Ureter (tissue), 1 donor: ENCODE measurements at regions not wholly inside any gene's neighbourhood (a gene's known extent, or its start where the extent isn't known, plus 50 kb on each side); places are given as distances from the start of the nearest gene placed in this dataset.
A peak's percentile ranks its signal among the peaks of the same experiment; 100 is the strongest.
"Not testable (repeated sequence)": the region's sequence is repeated elsewhere in the genome, so short reads cannot be mapped to it uniquely, and the experiment has no call there.

ENCODE experiments used
- DNase-seq: peaks from one replicate; pipeline ENCODE4 v3.0.0-alpha.2; 2020; ENCODE audit warnings: low spot score
- donor health status: DM: yes; HTN: yes; CAD: no.

DNA sequence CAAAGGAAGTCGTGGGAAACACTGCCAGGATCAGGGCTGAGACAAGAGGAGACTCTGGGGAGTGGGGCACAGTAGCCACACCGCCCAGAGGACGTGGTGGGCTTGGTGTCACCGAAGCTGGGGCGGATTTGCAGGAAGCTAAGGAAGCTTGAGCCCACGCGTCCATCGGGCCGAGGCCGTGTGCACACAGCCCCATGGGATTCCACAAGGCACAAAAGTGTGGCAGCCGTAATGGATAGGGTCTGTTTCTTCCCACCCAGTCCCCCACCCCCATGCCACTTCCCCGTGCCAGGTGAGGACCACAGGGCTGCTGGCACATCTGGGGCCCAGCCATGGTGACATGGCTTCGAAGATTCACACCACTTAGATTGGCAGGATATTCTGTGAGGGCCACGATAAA is 153.2 kb upstream of the SPACA7 start:
- no peak for DNase-seq

DNA sequence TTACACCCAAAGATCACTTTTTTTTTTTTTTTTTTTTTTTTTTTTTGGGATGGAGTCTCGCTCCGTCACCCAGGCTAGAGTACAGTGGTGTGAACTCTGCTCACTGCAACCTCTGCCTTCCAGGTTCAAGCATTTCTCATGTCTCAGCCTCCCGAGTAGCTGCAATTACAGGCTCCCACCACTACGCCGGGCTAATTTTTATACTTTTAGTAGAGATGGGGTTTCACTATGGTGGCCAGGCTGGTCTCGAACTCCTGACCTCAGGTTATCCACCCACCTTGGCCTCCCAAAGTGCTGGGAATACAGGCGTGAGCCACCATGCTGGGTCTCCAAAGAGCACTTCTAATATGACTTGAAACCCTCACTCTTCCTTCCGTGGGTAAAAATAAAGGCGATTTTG is 152.2 kb upstream of the SPACA7 start:
- not testable (repeated sequence) for DNase-seq

DNA sequence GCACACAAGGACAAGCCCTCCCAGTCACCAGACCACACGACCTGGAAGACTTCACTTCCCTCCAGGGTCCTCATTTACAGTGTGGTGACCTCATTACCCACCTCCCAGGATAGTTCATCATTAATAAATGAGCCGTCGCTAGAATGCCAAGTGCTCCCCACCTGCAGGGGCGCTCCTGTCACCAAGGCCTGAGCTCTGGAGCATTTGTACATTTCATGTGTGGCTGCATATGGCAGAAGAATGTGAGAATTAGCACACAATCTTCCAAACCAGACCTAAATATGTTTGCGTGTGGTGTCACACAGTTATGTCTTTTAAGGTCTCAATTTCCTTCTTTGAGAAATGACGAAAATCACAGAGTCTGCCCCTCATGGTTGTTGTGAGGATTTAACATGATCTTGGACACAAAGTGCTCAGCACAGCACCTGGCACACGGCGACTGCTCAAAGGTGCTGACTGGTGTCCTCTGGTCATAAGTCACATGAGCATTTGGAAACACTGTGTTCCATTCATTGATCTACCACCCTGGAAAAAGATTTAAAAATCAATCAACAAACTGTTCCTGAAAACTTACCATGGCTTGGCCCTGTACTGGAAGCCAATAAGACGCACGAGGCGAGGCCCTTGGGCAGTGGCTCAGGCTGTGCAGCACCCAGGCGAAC is 150.6 kb upstream of the SPACA7 start:
- DNase-seq = no peak

DNA sequence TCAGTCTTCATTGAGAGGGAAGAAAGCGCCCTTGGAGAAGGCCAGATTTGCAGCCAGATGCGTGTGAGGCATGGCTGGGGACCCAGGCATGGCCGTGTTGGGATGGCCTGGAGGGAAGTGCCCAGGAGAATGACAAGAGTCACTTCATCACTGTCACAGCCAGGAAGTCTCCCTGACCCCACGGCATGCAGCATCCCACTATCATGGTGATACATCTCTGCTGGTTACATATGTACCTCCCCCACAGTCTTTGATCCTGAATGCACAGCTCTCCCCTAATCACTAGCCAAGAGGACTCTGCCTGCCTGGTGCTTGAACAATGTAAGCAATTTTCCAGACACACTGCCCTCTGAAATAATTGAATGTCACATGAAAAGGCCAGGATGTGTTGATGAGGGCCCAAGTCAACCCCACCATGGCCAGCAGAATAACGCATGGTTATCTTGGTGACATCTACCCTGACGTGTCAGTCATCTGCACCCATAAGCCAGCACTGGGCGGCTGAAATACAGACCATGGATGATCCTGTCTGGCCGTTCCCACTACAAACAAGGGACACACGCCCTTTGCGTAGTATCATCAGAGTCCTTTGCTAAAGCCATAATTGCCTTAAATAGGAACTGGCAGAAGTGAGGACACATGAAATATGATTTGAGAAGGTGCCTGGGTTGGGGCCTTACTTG is 149.7 kb upstream of the SPACA7 start:
- DNase-seq = no peak

DNA sequence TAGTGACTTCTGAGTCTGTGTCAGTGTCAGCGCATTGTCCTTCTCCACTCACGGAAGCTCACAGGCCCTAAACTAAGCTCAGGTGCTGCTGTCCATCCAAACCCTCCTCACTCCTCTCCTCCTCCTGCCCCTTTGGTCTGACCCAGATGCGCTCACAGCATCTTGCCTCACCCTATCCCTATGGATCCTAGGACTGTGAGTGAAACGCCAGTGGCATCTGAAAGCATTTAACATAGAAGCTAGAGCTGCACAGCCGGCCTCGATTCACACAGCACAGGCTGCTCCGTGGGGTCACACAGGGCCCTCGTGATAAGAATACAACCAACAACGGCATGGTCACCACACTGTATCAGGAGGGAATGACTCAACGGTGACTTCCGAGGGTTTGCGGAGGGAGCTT is 149.1 kb upstream of the SPACA7 start:
- DNase-seq = no peak

DNA sequence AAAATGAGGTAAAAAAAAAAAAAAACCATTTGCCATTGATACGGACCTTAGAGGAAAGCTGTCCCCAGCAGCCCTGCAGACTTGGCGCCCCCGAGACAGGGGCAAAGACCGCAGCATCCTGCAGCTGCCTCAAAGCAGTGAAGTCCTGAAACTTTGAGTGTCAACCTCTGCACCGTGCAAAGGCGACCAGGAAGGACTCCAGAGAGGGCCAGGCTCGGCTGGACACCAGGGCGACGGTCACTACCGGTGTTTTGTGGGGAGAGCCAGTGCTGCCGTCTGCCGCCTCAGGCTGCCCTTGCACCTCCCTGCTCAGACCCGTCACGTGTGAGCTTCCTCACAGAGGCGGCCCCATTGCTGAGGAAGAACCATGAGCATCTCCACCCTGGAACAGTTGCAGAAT is 146.7 kb upstream of the SPACA7 start:
- DNase-seq = no peak

DNA sequence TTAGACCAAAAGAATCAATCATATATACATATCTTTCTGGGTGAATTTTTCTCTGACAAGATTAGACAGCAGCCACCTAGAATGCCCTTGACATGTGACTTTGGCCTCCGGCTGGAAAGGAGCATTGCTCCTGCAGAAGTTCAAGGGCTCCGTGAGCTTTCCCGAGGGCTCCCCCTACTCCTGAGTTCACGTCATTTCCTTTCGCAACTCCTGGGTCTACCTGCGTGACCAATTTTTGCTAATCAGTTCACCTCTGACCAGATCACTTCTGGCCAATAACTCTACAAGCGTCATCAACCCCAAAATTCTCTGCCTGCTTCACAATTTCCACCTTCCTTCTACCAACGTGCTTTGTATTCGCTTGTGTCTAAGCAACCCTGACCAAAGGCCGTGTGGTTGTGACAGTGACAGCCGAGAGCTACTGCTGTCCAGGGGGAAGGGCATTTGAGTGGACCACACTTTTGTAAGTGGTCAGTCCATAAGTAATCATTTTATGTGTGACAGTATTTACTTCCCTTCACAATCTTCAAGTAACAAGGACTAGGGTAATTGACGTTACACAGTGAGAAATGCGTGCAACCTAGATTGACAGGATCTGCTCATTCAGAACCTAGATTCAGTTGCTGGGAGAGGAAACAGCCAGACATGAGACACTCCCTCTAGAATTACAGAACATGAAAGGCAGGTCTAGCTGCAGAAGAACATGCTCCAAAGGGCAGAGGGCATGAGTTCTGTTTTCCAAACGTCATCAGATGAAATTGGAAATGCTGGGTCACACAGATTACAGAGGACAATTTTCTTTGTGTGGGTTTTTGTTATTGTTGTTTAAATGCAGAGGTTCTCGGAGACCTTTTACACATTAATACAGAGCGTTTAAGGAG is 145.9 kb upstream of the SPACA7 start:
- no peak for DNase-seq

DNA sequence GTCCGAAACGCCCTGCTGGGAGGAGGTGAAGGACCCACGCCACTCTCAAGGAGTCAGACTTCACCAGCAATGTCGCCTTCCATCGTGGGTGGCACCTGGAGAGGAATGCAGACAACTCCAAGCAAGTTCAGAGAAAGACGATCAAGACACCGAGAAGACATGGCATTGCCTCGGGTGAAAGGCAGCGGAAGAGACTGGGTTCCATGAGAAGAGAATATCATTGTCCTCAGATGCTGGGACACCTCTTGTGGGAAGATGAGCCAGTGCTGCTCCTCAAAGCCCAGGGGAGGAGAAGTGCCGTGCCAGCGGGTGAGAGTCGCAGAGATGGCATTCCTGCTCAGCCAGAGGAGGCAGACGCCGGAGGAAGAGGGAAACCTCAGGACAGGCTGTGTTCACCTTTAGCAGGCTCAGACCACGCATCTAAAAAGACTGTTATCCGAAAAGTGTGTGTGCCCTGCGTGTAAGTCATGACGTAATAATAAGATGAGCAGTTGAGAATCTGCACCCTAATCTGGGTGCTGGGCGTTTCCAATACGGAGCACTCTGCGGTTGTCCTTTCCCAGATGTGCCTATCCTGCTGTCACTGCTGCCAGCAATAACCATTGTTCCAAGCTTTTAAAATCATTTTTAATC is 144.6 kb upstream of the SPACA7 start:
- no peak for DNase-seq

DNA sequence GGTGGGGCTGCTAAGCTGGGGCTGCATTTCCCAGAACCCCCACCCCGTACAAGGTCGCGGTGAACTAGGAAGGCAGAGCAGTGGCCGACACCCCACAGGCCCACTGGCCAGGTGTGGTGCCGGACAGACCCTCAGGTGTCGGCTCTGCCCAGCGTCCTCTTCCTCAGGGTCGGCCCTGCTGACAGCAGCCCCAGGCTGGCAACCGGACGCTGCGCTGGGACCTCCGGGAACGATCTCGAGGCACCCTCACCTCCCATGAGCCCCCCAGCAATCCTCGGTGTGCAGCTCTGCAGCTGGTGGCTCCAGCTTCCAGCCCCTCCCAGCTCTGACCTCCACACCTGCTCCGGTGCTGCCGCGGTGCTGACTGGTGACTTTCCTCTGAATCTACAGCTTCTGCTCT is 142.9 kb upstream of the SPACA7 start:
- no peak for DNase-seq

DNA sequence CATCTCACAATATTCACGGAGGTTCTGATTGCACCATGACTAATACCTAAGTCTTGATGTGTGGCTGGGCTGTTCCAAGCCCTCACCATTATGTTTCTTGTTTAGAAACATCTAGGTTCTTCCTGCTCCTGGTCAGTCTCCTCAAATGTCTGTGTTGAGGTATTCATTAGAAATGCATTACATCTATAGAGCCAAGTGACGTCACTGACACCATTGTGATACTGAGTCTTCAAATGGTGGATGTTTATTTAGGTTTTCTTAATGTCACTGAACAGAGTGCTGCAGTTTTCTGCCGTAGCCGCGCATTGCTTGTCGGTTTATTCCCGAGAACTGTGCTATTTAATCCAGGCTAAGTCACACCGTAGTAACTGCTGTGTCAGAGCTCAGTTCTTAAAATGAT is 142.4 kb upstream of the SPACA7 start:
- no peak for DNase-seq

DNA sequence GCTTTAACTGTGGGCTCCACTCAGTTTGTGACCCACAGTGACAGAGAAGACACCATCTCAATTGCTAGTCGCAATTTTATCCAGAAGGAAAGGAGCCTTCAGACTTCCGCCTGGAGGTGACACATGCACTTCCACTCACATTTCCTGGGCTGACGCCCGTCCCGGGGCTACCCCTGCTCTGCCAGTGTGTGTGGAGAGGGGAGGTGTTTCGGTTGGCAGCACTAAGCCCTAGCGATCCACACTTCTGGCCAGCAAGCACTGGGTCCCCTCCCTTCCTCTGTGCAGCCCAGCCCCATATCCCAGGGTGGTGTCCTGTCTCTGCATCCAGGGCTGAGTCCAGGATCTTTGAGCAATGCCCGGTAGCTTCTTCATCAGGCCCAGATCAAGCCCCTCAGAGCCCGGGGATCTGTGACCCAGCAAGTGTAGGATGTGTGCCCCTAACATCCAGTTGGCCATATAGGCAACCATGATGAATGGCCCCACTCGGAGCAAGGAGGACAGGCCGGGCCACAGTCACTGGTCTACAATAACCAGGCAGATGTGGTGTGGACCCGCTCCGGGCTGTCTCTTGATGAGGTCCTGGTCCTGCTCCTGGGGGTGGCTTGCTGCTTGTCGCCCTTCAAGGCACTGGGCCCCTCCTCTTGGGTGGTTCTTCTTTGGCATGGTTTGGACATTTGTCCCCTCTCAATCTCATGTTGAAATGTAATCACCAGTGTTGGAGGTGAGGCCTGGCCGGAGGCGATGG is 141.9 kb upstream of the SPACA7 start:
- no peak for DNase-seq

DNA sequence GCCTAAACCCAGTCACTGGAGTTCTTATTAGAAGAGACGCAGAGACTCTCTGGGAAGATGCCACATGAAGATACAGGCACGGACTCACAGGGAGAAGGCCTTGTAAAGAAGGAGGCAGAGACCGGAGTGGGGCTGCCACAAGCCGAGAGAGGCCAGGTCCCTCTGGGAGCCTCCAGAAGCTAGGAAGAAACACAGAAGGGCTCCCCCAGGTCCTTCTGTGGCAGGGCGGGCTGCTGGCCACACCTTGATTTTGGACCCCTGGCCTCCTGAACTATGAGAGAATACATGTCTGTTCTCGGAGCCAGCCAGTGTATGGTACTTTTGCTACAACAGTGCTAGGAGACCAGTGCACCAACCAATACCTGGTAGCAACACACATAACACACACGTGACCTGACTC is 140.1 kb upstream of the SPACA7 start:
- no peak for DNase-seq

DNA sequence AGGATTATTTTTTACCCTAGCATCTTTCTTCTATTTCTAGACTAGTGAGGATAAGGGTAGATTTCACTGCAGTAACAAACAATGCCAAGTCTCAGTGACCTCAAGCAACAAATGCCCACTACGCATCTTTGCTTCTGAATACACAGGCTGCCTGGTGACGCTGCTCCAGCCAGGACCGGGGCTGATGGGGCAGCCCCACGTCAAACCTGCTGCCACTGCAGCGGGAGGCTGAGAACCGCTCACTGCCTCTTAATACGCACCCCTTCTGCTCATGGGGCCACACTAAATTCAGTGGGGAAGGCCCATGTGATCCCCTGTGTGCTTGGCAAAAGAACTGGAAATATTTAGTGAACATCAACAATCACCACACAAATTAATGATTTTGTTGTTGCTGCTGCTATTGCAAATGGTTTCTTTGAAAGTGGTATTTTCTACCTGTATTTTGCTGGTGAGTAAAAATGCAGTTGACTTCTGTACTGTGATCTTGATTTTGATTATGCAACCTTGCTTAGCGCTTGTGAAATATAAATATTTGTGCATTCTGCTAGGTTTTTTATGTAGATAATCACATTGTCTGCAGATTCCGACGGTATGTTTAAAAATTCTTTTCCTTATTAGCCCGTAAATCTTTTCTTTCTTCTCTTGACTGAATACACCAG is 139.5 kb upstream of the SPACA7 start:
- DNase-seq = no peak

DNA sequence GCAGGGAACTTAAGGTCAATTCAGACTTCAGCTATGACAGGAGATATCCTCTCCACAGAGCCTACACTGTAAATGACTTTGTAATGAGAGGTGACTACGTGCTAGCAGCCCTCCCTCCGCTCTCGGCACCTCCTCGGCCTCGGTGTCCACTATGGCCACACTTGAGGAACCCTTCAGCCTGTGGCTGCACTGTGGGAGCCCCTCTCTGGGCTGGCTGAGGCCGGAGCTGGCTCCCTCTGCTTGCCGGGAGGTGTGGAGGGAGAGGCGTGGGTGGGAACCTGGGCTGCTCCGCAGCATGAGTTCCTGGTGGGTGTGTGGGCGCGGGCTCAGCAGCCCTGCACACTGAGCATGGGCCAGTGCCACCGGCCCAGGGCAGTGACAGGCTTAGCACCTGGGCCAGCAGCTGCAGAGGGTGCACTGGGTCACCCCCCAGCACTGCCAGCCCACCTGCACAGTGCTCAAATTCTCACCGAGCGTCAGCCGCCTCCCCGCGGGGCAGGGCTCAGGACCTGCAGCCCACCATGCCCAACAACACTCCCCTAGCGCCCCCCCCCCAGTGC is 137.6 kb upstream of the SPACA7 start:
- DNase-seq = no peak

DNA sequence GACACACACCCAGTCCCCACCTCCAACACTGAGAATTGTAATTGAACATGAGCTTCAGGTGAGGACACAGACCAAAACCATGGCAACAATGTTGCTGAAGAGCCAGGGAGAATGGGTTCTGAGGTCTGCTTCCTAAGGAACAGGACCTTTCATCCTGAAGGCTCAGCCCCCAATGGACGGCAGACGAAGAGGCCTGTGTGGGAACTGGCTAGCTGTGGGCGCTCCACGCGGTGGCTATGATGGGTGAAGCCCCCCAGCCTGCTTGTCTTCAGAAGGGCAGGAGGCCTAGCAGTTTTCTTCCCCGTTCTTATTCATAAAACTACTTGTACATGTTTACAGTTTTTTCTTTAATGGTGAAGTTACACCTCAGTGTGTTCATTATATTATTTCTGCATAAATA is 136.1 kb upstream of the SPACA7 start:
- DNase-seq = peak; percentile 38

DNA sequence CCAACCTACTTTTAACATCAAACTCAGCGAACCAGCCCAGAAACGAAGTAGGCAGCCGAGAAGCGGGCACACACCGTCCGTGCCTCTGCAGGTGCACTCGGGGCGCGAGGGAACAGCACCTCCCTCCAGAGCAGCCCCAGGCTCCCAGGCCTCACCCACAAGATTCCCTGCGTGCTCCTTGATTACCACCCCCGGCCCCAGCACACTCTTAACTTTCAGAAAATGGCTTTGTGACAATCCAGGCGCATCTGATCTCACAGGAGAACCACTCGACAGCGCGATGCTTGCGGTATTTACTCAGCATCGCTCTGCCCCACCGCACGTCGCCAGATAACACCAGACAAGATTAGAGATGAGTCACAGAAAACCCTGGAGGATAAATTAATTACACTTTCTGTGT is 134.9 kb upstream of the SPACA7 start:
- DNase-seq = no peak

DNA sequence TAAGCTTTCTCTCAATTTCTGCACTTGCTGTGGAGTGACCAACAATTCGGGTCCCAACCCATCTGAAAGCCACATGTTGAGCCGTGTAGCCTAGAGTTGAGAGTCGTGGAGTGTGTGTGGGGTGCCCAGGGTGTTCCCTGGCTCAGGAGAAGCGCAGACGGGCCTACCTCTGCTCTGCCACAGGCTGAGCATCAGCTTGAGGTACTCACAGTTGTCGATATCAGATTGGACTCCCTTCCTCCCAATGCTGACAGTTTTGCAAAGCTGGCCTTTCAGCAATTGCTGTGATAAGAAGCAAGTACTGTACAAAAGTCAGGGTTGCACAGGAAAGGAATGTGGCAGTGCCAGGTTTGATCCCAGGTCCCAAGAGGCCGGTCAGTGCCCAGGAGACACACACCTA is 133.4 kb upstream of the SPACA7 start:
- DNase-seq = peak; percentile 32

DNA sequence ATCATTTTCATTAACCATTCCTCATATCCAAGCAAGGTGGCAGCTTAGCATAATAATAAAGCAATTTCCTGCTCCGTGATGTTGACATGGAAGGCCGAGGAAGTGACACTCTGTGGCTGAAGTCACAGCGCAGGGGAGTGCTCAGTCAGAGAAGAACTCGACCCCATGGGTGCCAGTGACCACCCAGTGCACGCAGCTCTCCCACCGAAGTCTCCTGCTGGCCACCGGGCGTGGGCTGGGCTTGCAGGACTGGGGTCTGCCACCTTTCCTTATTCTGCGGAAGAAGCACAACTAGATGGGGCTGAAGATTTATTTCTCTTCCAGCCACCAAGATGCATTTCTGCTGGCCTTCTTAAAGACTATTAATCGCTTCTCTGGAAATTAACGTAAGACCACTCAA is 132.1 kb upstream of the SPACA7 start:
- DNase-seq = peak; percentile 26

DNA sequence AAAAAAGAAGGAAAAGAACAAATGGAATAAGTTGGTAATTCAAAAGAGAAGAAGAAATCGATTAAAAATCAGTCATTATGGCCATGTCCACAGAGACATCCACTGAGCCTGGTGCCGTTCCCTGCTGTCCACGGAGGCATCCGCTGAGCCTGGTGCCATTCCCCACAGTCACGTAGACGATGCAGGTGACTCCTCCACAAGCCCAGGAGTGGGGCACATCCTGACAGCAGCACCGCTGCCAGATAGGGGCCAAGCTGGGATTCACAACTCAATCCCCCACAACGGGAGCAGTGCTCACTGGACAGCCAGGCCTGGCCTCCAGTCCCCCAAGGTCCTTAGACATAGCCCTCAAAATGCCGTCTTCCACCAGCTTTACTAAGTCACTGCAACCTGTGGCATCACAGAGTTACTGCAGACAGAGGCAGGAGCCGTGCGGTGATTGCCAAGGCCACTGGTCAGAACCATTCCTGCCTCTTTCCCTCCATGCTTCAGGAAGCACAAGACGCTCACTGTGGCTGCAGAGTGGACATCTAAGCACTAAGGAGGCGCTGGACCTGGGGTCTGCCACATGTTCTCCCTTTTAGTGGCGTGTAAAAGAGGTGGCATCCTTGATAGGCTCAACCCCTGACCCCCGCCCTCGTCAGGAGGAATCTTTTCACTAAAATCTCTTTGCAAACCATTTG is 131.5 kb upstream of the SPACA7 start:
- peak; percentile 37 for DNase-seq

DNA sequence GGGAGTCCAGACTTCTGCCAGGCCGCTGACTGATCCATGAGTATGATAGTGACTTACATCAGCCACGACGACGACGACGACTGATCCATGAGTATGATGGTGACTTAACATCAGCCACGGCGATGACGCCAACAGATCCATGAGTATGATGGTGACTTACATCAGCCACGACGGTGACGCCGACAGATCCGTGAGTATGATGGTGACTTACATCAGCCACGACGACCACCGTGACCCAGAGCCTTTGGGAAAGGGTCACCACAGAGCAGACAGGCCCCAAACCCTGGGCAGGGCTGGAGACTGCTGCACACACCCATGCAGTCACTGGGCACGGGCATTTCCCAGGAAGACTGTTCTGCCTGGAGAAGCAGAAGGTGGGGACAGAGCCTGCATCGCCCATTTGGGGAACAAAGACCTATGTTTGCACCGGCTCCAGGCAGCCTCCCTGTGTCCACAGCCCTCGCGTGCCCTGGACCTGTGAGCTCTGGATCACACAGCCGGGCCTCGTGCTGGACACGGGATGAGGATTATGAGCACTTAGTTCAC is 130.9 kb upstream of the SPACA7 start:
- peak; percentile 24 for DNase-seq
